Retinal pigment epithelial cell (primary cell): ENCODE measurements at regions not wholly inside any gene's neighbourhood (a gene's known extent, or its start where the extent isn't known, plus 50 kb on each side); places are given as distances from the start of the nearest gene placed in this dataset.

ENCODE experiments used
- DNase-seq: peaks from one replicate; pipeline ENCODE4 v3.0.0-alpha.2; 2010; ENCODE audit warnings: low read depth
- H3K4me3 ChIP-seq: 2 replicates; pipeline ENCODE4 v1.5.1; 2011; ENCODE audit warnings: mild to moderate bottlenecking, low read length, control low read depth, moderate library complexity
- TF ChIP-seq, protein P1 (sequence below): conservative IDR thresholded peaks from 2 replicates; pipeline ENCODE4 v1.5.1; 2011; ENCODE audit warnings: low read depth, low read length, control low read depth, inconsistent platforms

DNA sequence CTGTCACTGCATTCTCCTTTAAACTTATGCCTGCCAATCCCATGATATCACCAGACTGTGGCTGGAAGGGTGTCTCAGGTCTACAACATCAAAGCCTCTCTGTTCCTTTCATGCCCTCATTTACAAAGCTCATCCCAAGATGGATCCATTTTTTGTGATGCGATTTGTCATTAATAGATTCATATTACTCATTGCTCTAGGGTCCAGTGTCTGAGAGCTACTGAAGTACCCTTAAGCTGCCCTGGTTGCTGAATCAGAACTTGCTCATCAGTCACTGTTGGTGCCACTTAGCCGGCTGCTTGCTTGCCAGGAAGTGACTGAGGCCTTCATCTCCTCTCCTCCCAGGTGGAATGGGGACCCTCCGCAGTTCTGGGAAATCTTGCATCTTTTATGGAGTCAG, 395.5 kb upstream of the BOD1L1 start:
- TF ChIP-seq, protein P1, sequence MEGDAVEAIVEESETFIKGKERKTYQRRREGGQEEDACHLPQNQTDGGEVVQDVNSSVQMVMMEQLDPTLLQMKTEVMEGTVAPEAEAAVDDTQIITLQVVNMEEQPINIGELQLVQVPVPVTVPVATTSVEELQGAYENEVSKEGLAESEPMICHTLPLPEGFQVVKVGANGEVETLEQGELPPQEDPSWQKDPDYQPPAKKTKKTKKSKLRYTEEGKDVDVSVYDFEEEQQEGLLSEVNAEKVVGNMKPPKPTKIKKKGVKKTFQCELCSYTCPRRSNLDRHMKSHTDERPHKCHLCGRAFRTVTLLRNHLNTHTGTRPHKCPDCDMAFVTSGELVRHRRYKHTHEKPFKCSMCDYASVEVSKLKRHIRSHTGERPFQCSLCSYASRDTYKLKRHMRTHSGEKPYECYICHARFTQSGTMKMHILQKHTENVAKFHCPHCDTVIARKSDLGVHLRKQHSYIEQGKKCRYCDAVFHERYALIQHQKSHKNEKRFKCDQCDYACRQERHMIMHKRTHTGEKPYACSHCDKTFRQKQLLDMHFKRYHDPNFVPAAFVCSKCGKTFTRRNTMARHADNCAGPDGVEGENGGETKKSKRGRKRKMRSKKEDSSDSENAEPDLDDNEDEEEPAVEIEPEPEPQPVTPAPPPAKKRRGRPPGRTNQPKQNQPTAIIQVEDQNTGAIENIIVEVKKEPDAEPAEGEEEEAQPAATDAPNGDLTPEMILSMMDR = no peak
- no peak overlapping the region for H3K4me3 ChIP-seq
- DNase-seq = no peak

DNA sequence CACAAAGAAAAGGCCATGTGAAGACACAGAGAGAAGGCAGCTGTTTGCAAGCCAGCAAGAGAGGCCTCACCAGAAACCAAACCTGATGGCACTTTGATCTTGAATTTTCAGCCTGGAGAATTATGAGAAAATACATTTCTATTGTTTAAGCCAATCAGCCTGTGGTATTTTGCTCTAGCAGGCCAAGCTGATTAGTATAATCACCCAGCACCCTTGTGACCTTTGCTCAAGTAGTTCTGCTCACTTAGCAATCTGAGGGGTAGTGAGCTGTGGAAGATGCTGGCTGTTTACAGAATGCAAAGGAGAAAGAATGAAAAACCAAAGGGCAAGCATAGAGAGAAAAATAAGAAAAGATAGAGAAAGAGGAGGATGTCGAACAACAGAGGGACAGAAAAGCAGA, 396.4 kb upstream of the BOD1L1 start:
- TF ChIP-seq, protein P1 = no peak
- H3K4me3 ChIP-seq = no peak overlapping the region
- peak; percentile 61 for DNase-seq

DNA sequence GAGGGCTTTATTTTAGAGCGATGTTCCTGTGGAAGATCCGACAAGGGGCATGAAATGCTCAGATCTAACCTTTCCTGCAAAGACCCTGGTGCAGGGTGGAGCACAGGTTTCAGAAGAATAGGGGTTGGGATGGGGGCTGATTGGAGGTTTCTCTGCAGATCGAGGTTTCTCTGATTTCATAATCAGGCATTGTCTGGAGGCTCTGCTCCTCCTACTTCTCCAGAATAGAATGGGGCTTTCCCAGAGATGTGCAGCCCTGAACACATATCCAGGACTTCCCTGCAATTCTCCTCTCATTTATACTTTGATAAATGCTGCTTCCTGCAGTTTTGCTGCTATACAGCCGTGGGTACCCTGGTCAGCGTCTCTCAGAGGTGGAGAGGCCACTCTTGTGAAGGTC, 397.6 kb upstream of the BOD1L1 start:
- no peak overlapping the region for H3K4me3 ChIP-seq
- TF ChIP-seq, protein P1 = no peak
- DNase-seq = no peak

- no peak overlapping the region for H3K4me3 ChIP-seq
- TF ChIP-seq, protein P1 = no peak
- DNase-seq = no peak
These were observed 398.4 kb upstream of the BOD1L1 start for GRCh38 chr4:14025891-14026290.

DNA sequence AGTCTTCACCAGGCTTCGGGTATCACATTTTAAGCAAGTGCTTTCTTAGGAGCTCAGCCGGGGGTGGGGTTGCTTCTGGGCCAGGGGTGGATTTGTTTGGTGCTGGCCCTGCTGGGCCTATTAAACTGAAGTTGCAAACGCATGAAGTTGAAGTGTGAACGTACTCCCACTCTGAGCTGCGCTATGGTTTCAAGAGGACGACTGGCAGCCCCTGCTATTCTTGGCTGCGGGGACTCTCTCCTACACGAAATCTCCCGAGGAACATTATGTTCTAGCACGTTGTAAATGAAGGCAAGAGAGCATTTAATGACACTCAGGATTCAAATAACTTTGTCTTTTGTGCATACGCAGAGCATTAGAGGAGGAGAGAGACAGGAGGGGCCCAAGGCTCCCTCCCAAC, 401.3 kb upstream of the BOD1L1 start:
- DNase-seq = no peak
- TF ChIP-seq, protein P1 = no peak
- H3K4me3 ChIP-seq = no peak overlapping the region

DNA sequence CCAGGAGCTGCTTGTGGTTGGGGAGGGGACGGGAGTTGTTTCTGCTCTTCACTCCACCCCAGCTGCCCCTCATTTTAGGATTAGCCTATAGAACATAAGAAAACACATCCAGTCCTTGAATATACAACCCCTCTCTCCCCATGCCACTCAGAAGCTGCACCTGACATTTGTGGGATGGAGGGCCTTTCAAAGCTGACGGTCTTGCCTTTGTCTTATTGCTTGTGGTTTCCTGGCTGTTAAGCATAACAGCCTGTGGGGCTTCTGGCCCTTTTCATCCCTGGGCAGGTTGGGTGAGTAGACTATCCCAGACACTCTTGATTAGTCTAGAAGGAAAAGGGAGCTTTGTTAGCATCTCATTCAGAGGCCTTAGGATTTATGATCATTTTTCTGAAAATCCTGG, 407.6 kb upstream of the BOD1L1 start:
- no peak overlapping the region for H3K4me3 ChIP-seq
- no peak for DNase-seq
- TF ChIP-seq, protein P1 = no peak

DNA sequence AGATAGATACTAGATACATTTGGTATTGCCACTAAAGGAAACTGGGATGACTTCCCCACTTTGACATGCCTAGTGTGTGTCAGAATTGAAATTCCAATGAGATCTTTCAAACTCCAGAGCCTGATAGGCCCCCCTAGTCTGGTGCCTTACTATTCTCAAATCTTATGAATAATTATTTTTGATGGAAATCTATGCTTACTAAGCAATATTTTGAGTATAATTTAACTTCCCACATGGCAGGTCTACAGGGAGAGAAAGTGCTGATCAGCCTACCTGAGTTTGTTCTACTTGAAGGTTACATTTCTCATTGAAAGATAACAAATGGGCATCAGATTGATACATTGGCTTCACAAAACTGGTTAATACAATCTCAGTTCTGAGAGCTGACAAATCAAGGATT, 415.7 kb upstream of the BOD1L1 start:
- no peak for DNase-seq
- TF ChIP-seq, protein P1 = no peak
- H3K4me3 ChIP-seq = no peak overlapping the region
